ELF-1 (cell line): ENCODE measurements at regions not wholly inside any gene's neighbourhood (a gene's known extent, or its start where the extent isn't known, plus 50 kb on each side); places are given as distances from the start of the nearest gene placed in this dataset.

Experiments
- DNase-seq: peaks from one replicate; pipeline ENCODE4 v3.0.0-alpha.2; 2016; ENCODE audit warnings: low read depth, low spot score

GRCh38 chr6:164917211-164917610, 392.2 kb downstream of the C6orf118 start:
- no peak for DNase-seq

- DNase-seq, result no peak
Observed at GRCh38 chr6:164916087-164916486, 393.3 kb downstream of the C6orf118 start.

DNA sequence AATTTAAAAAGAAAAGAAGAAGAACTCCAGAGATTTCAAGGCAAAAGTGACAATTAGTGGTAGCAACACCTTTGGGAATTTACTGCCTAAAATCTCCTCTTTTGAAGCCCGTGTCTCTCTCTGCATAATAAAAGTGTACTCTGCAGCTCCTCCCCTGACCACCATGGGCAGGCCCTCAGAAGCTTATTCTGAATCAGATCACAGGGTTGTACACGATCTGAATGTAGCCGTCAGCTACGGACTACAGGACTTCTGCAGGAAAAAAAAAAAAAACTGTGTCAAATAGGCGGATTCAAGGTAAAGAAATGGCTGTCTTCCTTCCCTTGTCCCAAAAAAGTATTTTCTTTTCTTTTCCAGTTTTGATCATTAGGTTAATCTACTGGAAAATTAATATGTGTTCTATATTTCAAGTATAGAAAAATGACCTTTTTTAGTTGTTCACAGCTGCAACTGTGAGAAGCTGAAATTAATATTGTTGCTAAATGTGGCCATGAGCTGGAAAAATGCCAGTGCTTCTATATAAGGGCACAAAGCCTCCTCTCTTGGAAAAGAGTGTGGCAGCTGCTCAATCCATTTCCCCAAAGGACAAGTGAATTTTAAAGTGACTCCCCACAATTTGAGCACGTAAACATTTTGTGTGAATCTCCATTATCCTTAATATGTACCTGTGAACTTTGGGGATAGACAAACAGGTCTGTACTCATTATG, 397.4 kb downstream of the C6orf118 start:
- no peak for DNase-seq

GRCh38 chr6:164911151-164911550, 398.3 kb downstream of the C6orf118 start:
- DNase-seq, result no peak

DNA sequence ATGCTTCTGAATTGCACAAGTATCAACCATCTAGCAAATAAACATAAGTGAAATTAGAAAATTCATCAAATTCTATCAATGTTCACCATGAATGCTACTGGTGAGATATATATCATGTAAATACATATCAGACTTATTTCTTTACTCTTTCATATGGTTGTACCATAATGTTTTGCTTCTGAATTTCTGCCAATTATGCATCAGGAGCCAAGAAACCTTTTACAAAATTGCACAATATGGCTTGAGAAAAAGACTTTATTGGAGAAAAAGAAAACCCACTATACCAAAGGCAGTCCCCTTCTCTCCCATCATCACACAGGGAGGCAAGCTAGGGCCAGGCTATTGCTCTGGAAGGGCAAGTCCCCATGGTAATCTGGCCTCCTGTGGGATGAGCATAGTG, 402.6 kb downstream of the C6orf118 start:
- no peak for DNase-seq

GRCh38 chr6:164905311-164905710, 404.1 kb downstream of the C6orf118 start:
- DNase-seq, result no peak

DNA sequence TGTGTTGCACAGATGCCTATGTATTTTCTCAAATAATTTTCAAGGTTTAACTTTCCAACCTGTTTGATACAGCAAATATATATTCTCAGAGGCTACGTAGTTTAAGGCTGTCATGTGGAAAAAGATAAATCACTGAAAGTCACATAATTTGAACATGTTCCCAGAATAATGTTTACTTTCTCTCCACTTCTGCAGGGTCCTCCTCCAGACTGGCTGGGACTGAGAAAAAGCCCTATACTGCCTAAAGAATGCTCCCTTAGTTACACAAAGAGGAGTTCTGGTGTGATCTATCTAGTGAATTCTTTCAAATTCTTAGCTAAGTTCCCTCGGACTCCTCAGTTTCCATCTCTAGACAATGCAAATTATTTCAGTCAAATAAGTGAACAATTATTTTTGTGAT, 411.0 kb downstream of the C6orf118 start:
- DNase-seq, result no peak

DNA sequence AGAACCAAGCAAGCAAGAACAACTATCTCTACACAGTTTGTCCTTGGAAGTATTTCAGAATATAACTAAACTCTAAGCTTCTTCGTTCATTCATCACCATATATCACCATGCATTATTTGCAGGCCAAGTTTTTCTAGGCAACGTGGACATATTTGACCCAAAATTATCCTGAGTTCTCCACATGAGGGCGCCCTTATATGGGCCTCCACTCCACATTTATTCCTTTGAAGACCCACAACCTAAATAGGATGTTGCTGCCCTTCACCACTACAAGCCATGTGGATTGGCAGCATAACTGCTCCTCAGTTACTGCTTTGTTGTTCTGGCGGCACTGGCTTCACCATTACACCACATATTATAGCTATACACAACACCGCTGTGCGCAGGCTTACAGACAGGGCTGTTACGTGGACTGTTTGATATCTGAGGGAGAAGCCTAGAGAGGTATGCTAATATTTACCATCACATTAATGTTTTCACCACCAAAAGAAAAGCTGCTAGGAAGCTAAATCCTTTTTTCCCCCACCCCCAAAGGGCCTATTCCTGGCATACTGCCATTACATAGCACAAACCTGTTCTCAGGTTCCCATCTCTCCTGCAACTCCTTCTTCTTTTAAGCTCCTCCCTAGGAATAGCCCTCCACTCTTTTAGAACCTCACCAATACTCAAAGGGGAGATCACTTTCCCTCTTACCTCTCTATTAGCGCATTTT, 411.7 kb downstream of the C6orf118 start:
- peak; percentile 13 for DNase-seq

GRCh38 chr6:164889980-164890379, 419.4 kb downstream of the C6orf118 start:
- DNase-seq, result no peak

GRCh38 chr6:164887660-164888059, 421.7 kb downstream of the C6orf118 start:
- DNase-seq, result no peak

DNA sequence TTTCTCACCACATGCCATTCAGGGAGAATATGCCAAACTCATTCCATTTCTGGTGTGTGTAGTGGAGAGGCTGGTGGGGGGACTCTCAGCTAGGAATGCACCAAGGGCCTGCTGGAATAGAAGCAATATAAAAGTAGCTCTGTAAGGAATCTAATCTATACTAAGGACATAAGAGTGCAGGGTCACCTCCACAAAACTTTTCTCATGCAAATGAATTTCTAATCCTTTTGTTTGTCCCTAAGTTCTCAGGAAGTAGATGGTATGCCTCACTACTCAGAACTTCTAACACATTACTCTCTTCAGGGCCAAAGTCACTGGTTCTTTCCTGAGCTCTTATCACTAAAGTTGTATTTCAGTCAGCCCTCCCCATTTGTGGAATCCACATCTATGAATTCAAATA, 427.2 kb downstream of the C6orf118 start:
- DNase-seq, result no peak

DNA sequence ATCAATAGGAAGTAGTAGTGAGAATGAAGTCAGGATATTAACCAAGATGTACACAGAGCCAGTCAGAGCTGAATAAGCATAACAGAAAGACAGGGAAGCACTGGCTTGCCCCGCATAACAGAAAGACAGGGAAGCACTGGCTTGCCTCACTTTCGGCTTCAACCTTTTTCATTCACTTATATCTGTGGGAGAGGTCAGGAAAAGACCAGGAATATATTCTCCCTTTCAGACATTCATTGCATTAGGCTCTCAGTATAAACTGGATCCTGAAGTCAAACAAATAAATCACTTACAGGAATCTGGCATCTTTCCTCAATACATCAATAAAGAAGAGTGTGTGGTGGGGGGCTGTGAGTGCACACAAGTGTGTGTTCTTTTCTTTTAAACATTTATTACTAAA, 437.6 kb downstream of the C6orf118 start:
- DNase-seq, result no peak

- DNase-seq, result no peak
Observed at GRCh38 chr6:164870164-164870563, 439.2 kb downstream of the C6orf118 start.

- no peak for DNase-seq
Observed at GRCh38 chr6:164861967-164862366, 447.4 kb downstream of the C6orf118 start.

DNA sequence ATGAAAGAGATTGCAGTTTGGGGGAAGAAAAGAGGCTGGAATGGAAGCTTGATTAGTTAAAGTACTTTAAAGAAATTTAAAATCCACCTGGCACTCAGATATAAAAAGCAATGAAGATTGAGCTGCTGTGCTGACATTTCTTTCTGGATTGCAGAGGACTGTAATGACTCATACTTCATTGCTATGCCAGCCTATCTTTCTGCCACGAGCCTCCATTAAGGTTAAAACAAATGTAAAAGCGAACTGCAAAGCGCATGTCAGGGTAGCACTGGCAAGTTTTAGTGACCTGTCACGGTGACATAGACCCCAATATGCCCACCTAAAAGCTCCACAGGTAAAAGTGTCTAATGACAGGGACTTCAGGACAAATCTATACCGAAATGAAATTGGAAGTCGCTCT, 449.6 kb downstream of the C6orf118 start:
- no peak for DNase-seq

GRCh38 chr6:164856138-164856537, 453.3 kb downstream of the C6orf118 start:
- DNase-seq, result no peak

GRCh38 chr6:164855281-164855680, 454.1 kb downstream of the C6orf118 start:
- DNase-seq, result no peak

- DNase-seq, result no peak
Observed at GRCh38 chr6:164854526-164854925, 454.9 kb downstream of the C6orf118 start.

GRCh38 chr6:164845773-164846172, 463.6 kb downstream of the C6orf118 start:
- DNase-seq, result no peak

DNA sequence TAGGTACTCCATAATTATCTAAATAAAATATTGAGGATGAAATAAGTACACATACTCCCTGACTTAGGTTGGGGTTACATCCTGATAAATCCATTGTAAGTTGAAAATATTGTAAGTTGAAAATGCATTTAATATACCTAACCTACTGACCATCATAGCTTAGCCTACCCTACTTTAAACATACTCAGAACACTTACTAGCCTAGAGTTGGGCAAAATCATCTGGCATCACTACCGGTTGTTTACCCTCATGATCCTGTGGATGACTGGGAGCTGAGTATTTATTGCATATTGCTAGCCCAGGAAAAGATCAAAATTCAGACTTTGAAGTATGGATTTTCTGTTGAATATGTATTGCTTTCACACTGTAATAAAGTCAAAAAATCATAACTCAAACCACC, 467.3 kb downstream of the C6orf118 start:
- DNase-seq, result no peak

GRCh38 chr6:164838068-164838615, 471.3 kb downstream of the C6orf118 start:
- DNase-seq, result no peak

DNA sequence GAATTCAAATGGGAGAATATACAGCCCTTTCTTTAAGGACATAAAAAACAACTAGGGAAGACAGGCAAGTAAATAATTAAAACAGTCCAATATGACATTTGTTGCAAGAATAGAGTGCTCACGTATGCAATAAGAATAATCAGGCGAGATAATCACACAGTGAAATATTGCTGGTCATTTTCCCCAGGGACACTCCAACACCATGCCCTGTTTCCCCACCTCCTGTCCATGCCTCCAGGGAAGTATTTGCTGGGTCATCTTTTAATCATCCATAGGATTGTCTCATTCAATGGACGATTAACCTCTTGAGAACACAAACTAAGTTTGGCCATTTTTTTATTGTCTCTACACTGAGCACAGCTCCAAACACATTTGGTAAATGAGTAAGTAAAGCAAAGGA, 472.9 kb downstream of the C6orf118 start:
- no peak for DNase-seq

DNA sequence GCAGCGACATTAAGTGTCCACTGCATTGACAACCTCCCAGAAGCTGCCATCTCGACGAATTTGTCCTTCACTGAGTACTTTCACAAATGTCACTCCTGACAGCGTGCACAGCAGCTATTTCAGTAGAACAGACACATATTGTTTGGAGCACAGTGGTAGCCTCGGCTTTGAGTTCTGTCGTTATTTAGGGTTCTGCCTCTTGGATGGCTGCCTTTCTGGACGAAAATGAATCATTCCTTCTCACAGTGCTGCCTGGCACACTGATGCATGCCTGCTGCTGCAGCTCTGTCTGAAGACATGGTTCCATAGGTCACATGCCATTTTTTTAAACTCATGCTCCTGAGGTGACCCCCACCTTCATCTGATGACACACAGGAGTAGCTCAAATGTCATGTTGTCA, 477.0 kb downstream of the C6orf118 start:
- no peak for DNase-seq
